ENCODE measurements at regions not wholly inside any gene's neighbourhood (a gene's known extent, or its start where the extent isn't known, plus 50 kb on each side); places are given as distances from the start of the nearest gene placed in this dataset.
A peak's percentile ranks its signal among the peaks of the same experiment; 100 is the strongest.
"Not testable (repeated sequence)": the region's sequence is repeated elsewhere in the genome, so short reads cannot be mapped to it uniquely, and the experiment has no call there.

- no peak for DNase-seq
These were observed 637.8 kb upstream of the KLF12 start for GRCh38 chr13:74771964-74772363.

- DNase-seq = no peak
These were observed 636.2 kb upstream of the KLF12 start for GRCh38 chr13:74770361-74770760.

- no peak for DNase-seq
These were observed 635.1 kb upstream of the KLF12 start for GRCh38 chr13:74769333-74769732.

- DNase-seq = no peak
These were observed 634.4 kb upstream of the KLF12 start for GRCh38 chr13:74768521-74769085.

- DNase-seq = no peak
These were observed 632.8 kb upstream of the KLF12 start for GRCh38 chr13:74767050-74767449.

GRCh38 chr13:74765955-74766354 lies 631.8 kb upstream of the KLF12 start:
- DNase-seq = no peak

GRCh38 chr13:74761801-74762757 lies 627.9 kb upstream of the KLF12 start:
- no peak for DNase-seq

- DNase-seq = no peak
These were observed 624.0 kb upstream of the KLF12 start for GRCh38 chr13:74758188-74758587.

- no peak for DNase-seq
These were observed 620.9 kb upstream of the KLF12 start for GRCh38 chr13:74755065-74755464.

GRCh38 chr13:74751739-74752138 lies 617.5 kb upstream of the KLF12 start:
- peak; percentile 71 for DNase-seq

- no peak for DNase-seq
These were observed 613.2 kb upstream of the KLF12 start for GRCh38 chr13:74747186-74747955.

- no peak for DNase-seq
These were observed 609.8 kb upstream of the KLF12 start for GRCh38 chr13:74743992-74744391.

GRCh38 chr13:74741732-74742131 lies 607.5 kb upstream of the KLF12 start:
- DNase-seq = no peak

- no peak for DNase-seq
These were observed 598.7 kb upstream of the KLF12 start for GRCh38 chr13:74732736-74733385.

GRCh38 chr13:74731731-74732130 lies 597.5 kb upstream of the KLF12 start:
- DNase-seq = no peak

GRCh38 chr13:74730556-74731331 lies 596.5 kb upstream of the KLF12 start:
- DNase-seq = no peak

GRCh38 chr13:74726206-74726605 lies 592.0 kb upstream of the KLF12 start:
- DNase-seq = no peak

- DNase-seq = not testable (repeated sequence)
These were observed 584.1 kb upstream of the KLF12 start for GRCh38 chr13:74718232-74718842.

- DNase-seq = no peak
These were observed 581.5 kb upstream of the KLF12 start for GRCh38 chr13:74715718-74716117.

GRCh38 chr13:74710006-74710405 lies 575.8 kb upstream of the KLF12 start:
- DNase-seq = no peak

- DNase-seq = no peak
These were observed 575.0 kb upstream of the KLF12 start for GRCh38 chr13:74709226-74709625.

GRCh38 chr13:74708629-74709028 lies 574.4 kb upstream of the KLF12 start:
- no peak for DNase-seq

Data from NCI-H748 treated with DMSO at 0.1 percent for 48 hours (cell line).